ENCODE measurements at regions not wholly inside any gene's neighbourhood (a gene's known extent, or its start where the extent isn't known, plus 50 kb on each side); places are given as distances from the start of the nearest gene placed in this dataset.

- H3K14ac ChIP-seq (ENCODE audit: insufficient read depth, low read length), result no peak overlapping the region
- H3K9me3 ChIP-seq (ENCODE audit: control insufficient read depth, low read depth, low read length), result no peaks in the 10 kb centered on the region
- H3K27me3 Mint-ChIP-seq (ENCODE audit: low read depth), result peaks cover 2% of the 10 kb centered on the region; the same call in 1 of the 2 replicates
- H2BK5ac ChIP-seq (ENCODE audit: insufficient read length, low read length), result no peak overlapping the region
- H3K4me3 Mint-ChIP-seq, result no peak overlapping the region
- peak overlapping the region in 1 of 3 experiments; percentile 21; a peak in 2 of 7 replicates for H3K27ac Mint-ChIP-seq
- no peak overlapping the region for H2BK20ac ChIP-seq (ENCODE audit: low read depth, low read length, poor library complexity, severe bottlenecking)
- H2BK120ac ChIP-seq (ENCODE audit: low read depth, low read length, poor library complexity, severe bottlenecking), result no peak overlapping the region
- H3K23ac ChIP-seq (ENCODE audit: insufficient read length, low read depth, low read length), result no peak overlapping the region
- H4K8ac ChIP-seq (replicated peaks; ENCODE audit: insufficient read length, low read depth, low read length), result no peak overlapping the region
- peaks cover 15 to 16% of the 10 kb centered on the region in 2 experiments for H3K4me1 Mint-ChIP-seq
- no peaks in the 10 kb centered on the region for H4K20me1 ChIP-seq (ENCODE audit: control insufficient read depth, insufficient read depth, insufficient read length)
- H3K79me1 ChIP-seq (ENCODE audit: insufficient read depth, low read depth, low read length, poor library complexity, severe bottlenecking), result no peaks in the 10 kb centered on the region
- no peaks in the 10 kb centered on the region for H3K36me3 Mint-ChIP-seq (ENCODE audit: insufficient read depth in 1 of 3, low read depth in 3 of 3)
- H3K23me2 ChIP-seq (ENCODE audit: insufficient read length, low read depth, low read length, poor library complexity, severe bottlenecking), result no peaks in the 10 kb centered on the region
- no peaks in the 10 kb centered on the region for H3K79me2 ChIP-seq (ENCODE audit: insufficient read depth, low read length)
- H3T11ph ChIP-seq (ENCODE audit: low read length), result no peak overlapping the region
- H3K18ac ChIP-seq (ENCODE audit: insufficient read length, low read depth, low read length), result no peak overlapping the region
- TF ChIP-seq, protein P1, sequence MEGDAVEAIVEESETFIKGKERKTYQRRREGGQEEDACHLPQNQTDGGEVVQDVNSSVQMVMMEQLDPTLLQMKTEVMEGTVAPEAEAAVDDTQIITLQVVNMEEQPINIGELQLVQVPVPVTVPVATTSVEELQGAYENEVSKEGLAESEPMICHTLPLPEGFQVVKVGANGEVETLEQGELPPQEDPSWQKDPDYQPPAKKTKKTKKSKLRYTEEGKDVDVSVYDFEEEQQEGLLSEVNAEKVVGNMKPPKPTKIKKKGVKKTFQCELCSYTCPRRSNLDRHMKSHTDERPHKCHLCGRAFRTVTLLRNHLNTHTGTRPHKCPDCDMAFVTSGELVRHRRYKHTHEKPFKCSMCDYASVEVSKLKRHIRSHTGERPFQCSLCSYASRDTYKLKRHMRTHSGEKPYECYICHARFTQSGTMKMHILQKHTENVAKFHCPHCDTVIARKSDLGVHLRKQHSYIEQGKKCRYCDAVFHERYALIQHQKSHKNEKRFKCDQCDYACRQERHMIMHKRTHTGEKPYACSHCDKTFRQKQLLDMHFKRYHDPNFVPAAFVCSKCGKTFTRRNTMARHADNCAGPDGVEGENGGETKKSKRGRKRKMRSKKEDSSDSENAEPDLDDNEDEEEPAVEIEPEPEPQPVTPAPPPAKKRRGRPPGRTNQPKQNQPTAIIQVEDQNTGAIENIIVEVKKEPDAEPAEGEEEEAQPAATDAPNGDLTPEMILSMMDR (conservative IDR thresholded peaks at IDR 0.05), result no peak
- H3K4ac ChIP-seq (ENCODE audit: low read depth, low read length), result no peak overlapping the region
- H4K5ac ChIP-seq (ENCODE audit: insufficient read length, low read depth, low read length), result no peak overlapping the region
- H3K4me2 ChIP-seq (ENCODE audit: insufficient read depth, insufficient read length, low read length), result no peak overlapping the region
- no peak overlapping the region for H3K9ac ChIP-seq (ENCODE audit: extremely low read depth, insufficient read length, low read length)
- no peak overlapping the region for H2AK5ac ChIP-seq (ENCODE audit: insufficient read length, low read length)
- H4K91ac ChIP-seq (ENCODE audit: insufficient read length, low read depth, low read length), result no peak overlapping the region
- H2BK15ac ChIP-seq (ENCODE audit: low read depth, low read length), result no peak overlapping the region
- whole genome bisulfite sequencing (ENCODE audit: extremely low coverage, insufficient read length, low lambda C conversion rate), result no CpG with 5 or more reads among the region's 13 CpGs
- H3K27me3 ChIP-seq (ENCODE audit: insufficient read depth, low read length), result no peaks in the 10 kb centered on the region
- no peak overlapping the region for H2AFZ ChIP-seq (ENCODE audit: low read length)
- no peak overlapping the region for H3K56ac ChIP-seq (ENCODE audit: insufficient read length, low read depth, low read length)
- no peak overlapping the region for H3K27ac ChIP-seq (ENCODE audit: insufficient read length, low read depth, low read length)
- no peaks in the 10 kb centered on the region for H3K4me1 ChIP-seq (ENCODE audit: insufficient read depth, low read length)
- no peaks in the 10 kb centered on the region for H3K9me3 Mint-ChIP-seq
- DNase-seq, result no peak
- H2BK12ac ChIP-seq (ENCODE audit: insufficient read length, low read depth, low read length), result no peak overlapping the region
These were observed 203.9 kb downstream of the ZNF326 start for GRCh38 chr1:90198616-90199332.
